SK-N-SH (cell line): ENCODE measurements at regions not wholly inside any gene's neighbourhood (a gene's known extent, or its start where the extent isn't known, plus 50 kb on each side); places are given as distances from the start of the nearest gene placed in this dataset.

ENCODE experiments used
- CTCF ChIA-PET: fragments of 300-600, 350-600 bp; formaldehyde crosslinking; extraction: SDS; loops from one replicate; lab custom pipeline; 2021; lab: Yijun Ruan, JAX
- POLR2A ChIA-PET: fragments of 350-600 bp; sonication (Branson Sonifier 250); formaldehyde crosslinking; extraction: SDS; loops from one replicate; lab custom pipeline; 2020; ENCODE audit warnings: antibody characterized with exemption, inconsistent platforms; lab: Yijun Ruan, JAX
- DNase-seq: peaks from one replicate; pipeline ENCODE4 v3.0.0; 2012
- H2AFZ ChIP-seq: fragments of 200-600 bp; sonication (generic); 2 replicates; pipeline ENCODE4 v1.8.1; 2016; ENCODE audit warnings: antibody characterized with exemption, mild to moderate bottlenecking, low read depth
- H3F3A ChIP-seq: fragments of 200-600 bp; sonication (generic); replicated peaks from 2 replicates; pipeline ENCODE3; 2016; ENCODE audit warnings: antibody characterized with exemption, mild to moderate bottlenecking; ENCODE audit not compliant: insufficient read depth
- H3K27ac ChIP-seq, 2 experiments: fragments of 200-500 bp in 1 of 2; fragments of 200-600 bp in 1 of 2; sonication (Bioruptor generic) in 1 of 2; sonication (generic), shearing (Covaris generic) in 1 of 2; 2 replicates each; pipeline versions ENCODE4 v1.5.1 to v1.6.1; 2014 to 2016; ENCODE audit warnings: low read depth in 2 of 2, inconsistent platforms in 1 of 2, low read length in 1 of 2, mild to moderate bottlenecking in 1 of 2, mixed read lengths in 1 of 2
- H3K27me3 ChIP-seq: fragments of 200-600 bp; sonication (generic), shearing (Covaris generic); 2 replicates; pipeline ENCODE4 v1.6.1; 2016; ENCODE audit warnings: mixed run types; ENCODE audit not compliant: insufficient read depth
- H3K36me3 ChIP-seq, 2 experiments: fragments of 200-500 bp in 1 of 2; fragments of 200-600 bp in 1 of 2; sonication (Bioruptor generic) in 1 of 2; sonication (generic) in 1 of 2; replicated peaks in 1 of 2; 2 replicates each; pipeline versions ENCODE3 to v1.5.1; 2014 to 2016; ENCODE audit warnings: low read length in 1 of 2, mild to moderate bottlenecking in 1 of 2; ENCODE audit not compliant: insufficient read depth in 2 of 2, control insufficient read depth in 1 of 2
- H3K4me1 ChIP-seq, 2 experiments: fragments of 200-500 bp in 1 of 2; fragments of 200-600 bp in 1 of 2; sonication (Bioruptor generic) in 1 of 2; sonication (generic), shearing (Covaris generic) in 1 of 2; 2 replicates each; pipeline versions ENCODE4 v1.5.1 to v1.6.1; 2014 to 2016; ENCODE audit warnings: low read depth in 1 of 2, low read length in 1 of 2, mixed run types in 1 of 2; ENCODE audit not compliant: insufficient read depth in 2 of 2, control insufficient read depth in 1 of 2
- H3K4me2 ChIP-seq: fragments of 200-600 bp; sonication (generic), shearing (Covaris generic); 2 replicates; pipeline ENCODE4 v1.6.1; 2017; ENCODE audit warnings: mixed run types
- H3K4me3 ChIP-seq, 2 experiments: fragments of 200-500 bp in 1 of 2; fragments of 200-600 bp in 1 of 2; sonication (Bioruptor generic) in 1 of 2; sonication (generic), shearing (Covaris generic) in 1 of 2; 2 replicates each; pipeline versions ENCODE4 v1.5.1 to v1.8.1; 2014 to 2016; ENCODE audit warnings: low read depth in 2 of 2, inconsistent platforms in 1 of 2, low read length in 1 of 2, mild to moderate bottlenecking in 1 of 2, mixed read lengths in 1 of 2, moderate library complexity in 1 of 2
- H3K79me2 ChIP-seq: fragments of 200-600 bp; sonication (generic); 2 replicates; pipeline ENCODE4 v1.8.1; 2017; ENCODE audit warnings: mild to moderate bottlenecking; ENCODE audit not compliant: insufficient read depth
- H3K9ac ChIP-seq: fragments of 200-600 bp; sonication (generic); 2 replicates; pipeline ENCODE4 v1.6.1; 2017; ENCODE audit warnings: mixed run types
- H3K9me2 ChIP-seq: fragments of 200-600 bp; sonication (generic); 2 replicates; pipeline ENCODE4 v1.6.1; 2017; ENCODE audit warnings: mixed run types
- H3K9me3 ChIP-seq: fragments of 200-600 bp; sonication (generic); 2 replicates; pipeline ENCODE4 v1.6.1; 2017; ENCODE audit warnings: mixed run types, mild to moderate bottlenecking, moderate library complexity
- H4K20me1 ChIP-seq: fragments of 200-600 bp; sonication (generic); 2 replicates; pipeline ENCODE4 v1.6.1; 2017; ENCODE audit warnings: mild to moderate bottlenecking, mixed run types; ENCODE audit not compliant: insufficient read depth
- ELF1 ChIP-seq: IDR thresholded peaks from 2 replicates; pipeline ENCODE4 v1.4.0; 2012
- FOSL2 ChIP-seq: IDR thresholded peaks from 2 replicates; pipeline ENCODE4 v1.4.0; 2012; ENCODE audit warnings: low read depth, mild to moderate bottlenecking, moderate library complexity, borderline replicate concordance
- FOXJ3 ChIP-seq: sonication (generic); formaldehyde crosslinking; IDR thresholded peaks from 2 replicates; pipeline ENCODE4 v1.5.1; 2020; ENCODE audit warnings: mild to moderate bottlenecking, missing genetic modification reagents
- GABPA ChIP-seq: IDR thresholded peaks from 2 replicates; pipeline ENCODE4 v1.4.0; 2012; ENCODE audit warnings: low read depth, mild to moderate bottlenecking
- GATA2 ChIP-seq: sonication (generic); formaldehyde crosslinking; IDR thresholded peaks from 2 replicates; pipeline ENCODE4 v1.5.0; 2020; ENCODE audit warnings: mild to moderate bottlenecking, missing genetic modification reagents
- JUND ChIP-seq: IDR thresholded peaks from 2 replicates; pipeline ENCODE4 v1.4.0; 2012
- MAX ChIP-seq: IDR thresholded peaks from 2 replicates; pipeline ENCODE4 v1.4.0; 2012; ENCODE audit warnings: low read depth
- REST ChIP-seq: IDR thresholded peaks from 2 replicates; pipeline ENCODE4 v1.6.1; 2012; ENCODE audit warnings: mild to moderate bottlenecking, low read depth, low read length, moderate library complexity
- RXRA ChIP-seq: IDR thresholded peaks from 2 replicates; pipeline ENCODE4 v1.4.0; 2012; ENCODE audit warnings: low read depth, mild to moderate bottlenecking, borderline replicate concordance
- SMC3 ChIP-seq: IDR thresholded peaks from 2 replicates; pipeline ENCODE4 v1.6.1; 2012; ENCODE audit warnings: low read depth, low read length, improper control_type of control experiment
- TCF12 ChIP-seq: IDR thresholded peaks from 2 replicates; pipeline ENCODE4 v1.4.0; 2012
- YY1 ChIP-seq: IDR thresholded peaks from 2 replicates; pipeline ENCODE4 v1.4.0; 2012; ENCODE audit warnings: low read depth, mild to moderate bottlenecking
- WGBS: methylation state at CpG from one replicate; pipeline ENCODE4 v1.1.6; 2017; ENCODE audit warnings: low lambda C conversion rate; 5-methylcytosine and 5-hydroxymethylcytosine counted together

GRCh38 chr3:171956181-171956683 is 83.1 kb upstream of the FNDC3B start:
- Histone ChIP-seq H3K36me3 (no peaks in the 10 kb centered on the region), H2AFZ (no peak overlapping the region), H3K9me2 (no peaks in the 10 kb centered on the region), H3K4me3 (no peak overlapping the region), H3K79me2 (no peaks in the 10 kb centered on the region), H3K9ac (no peak overlapping the region), H4K20me1 (no peaks in the 10 kb centered on the region), H3K9me3 (no peaks in the 10 kb centered on the region), H3K4me2 (no peak overlapping the region), H3K27ac (no peak overlapping the region), H3K27me3 (no peaks in the 10 kb centered on the region), H3F3A (no peaks in the 10 kb centered on the region), H3K4me1 (no peaks in the 10 kb centered on the region; a peak in 1 of 4 replicates)
- 96% methylated on average over 13 of the region's 13 CpGs for WGBS
- DNase-seq = no peak
- CTCF ChIA-PET = interaction anchor here (1.1 kb wide), 1 partner anchor 521 kb away, joined by 3 read pairs; no protein-coding TSS in a partner anchor
- no peak for TF ChIP-seq TCF12
- TF ChIP-seq YY1 = no peak
- no peak for TF ChIP-seq ELF1
- TF ChIP-seq SMC3 = no peak
- TF ChIP-seq GATA2 (CRISPR knock-in tag) = no peak
- TF ChIP-seq JUND = no peak
- POLR2A ChIA-PET = no interaction called here

- no peaks in the 10 kb centered on the region for H3K27me3 ChIP-seq
- H3K27ac ChIP-seq = no peak overlapping the region
- POLR2A ChIA-PET = no interaction called here
- H3K4me3 ChIP-seq = no peak overlapping the region
- no peak overlapping the region for H3K9ac ChIP-seq
- H2AFZ ChIP-seq = no peak overlapping the region
- CTCF ChIA-PET = interaction anchor here (1.1 kb wide), 1 partner anchor 521 kb away, joined by 3 read pairs; no protein-coding TSS in a partner anchor
- no peaks in the 10 kb centered on the region; a peak in 1 of 4 replicates for H3K4me1 ChIP-seq
- WGBS = 90% methylated on average over 2 of the region's 2 CpGs
- H3F3A ChIP-seq = no peaks in the 10 kb centered on the region
- no peaks in the 10 kb centered on the region for H3K9me3 ChIP-seq
- H3K4me2 ChIP-seq = no peak overlapping the region
- no peaks in the 10 kb centered on the region for H4K20me1 ChIP-seq
- no peaks in the 10 kb centered on the region for H3K36me3 ChIP-seq
- no peak for TF ChIP-seq MAX
- no peak for TF ChIP-seq RXRA
- H3K9me2 ChIP-seq = no peaks in the 10 kb centered on the region
- DNase-seq = no peak
- H3K79me2 ChIP-seq = no peaks in the 10 kb centered on the region
Observed at GRCh38 chr3:171956705-171957104, 82.7 kb upstream of the FNDC3B start.

- TF ChIP-seq REST (no peak), YY1 (no peak), FOSL2 (no peak), GABPA (no peak), FOXJ3 (CRISPR knock-in tag) (no peak)
- Histone ChIP-seq H3K9me3 (no peaks in the 10 kb centered on the region), H3K4me2 (no peak overlapping the region), H3K9ac (no peak overlapping the region), H3K36me3 (no peaks in the 10 kb centered on the region), H3K4me1 (no peaks in the 10 kb centered on the region; a peak in 1 of 4 replicates), H4K20me1 (no peaks in the 10 kb centered on the region), H3K27me3 (no peaks in the 10 kb centered on the region), H2AFZ (no peak overlapping the region), H3K9me2 (no peaks in the 10 kb centered on the region), H3K27ac (no peak overlapping the region), H3K4me3 (no peak overlapping the region), H3K79me2 (no peaks in the 10 kb centered on the region), H3F3A (no peaks in the 10 kb centered on the region)
- POLR2A ChIA-PET = no interaction called here
- DNase-seq = no peak
- CTCF ChIA-PET = no interaction called here
- 91% methylated on average over 10 of the region's 10 CpGs for WGBS
Observed at GRCh38 chr3:171959532-171960089, 79.8 kb upstream of the FNDC3B start.
